Bronchial epithelial cell (primary cell): ENCODE measurements at regions not wholly inside any gene's neighbourhood (a gene's known extent, or its start where the extent isn't known, plus 50 kb on each side); places are given as distances from the start of the nearest gene placed in this dataset.

Experiments
- DNase-seq: peaks from one replicate; pipeline ENCODE4 v3.0.0-alpha.2; 2010; ENCODE audit warnings: low read depth
- FAIRE-seq: peaks from 2 replicates; lab custom pipeline; 2011; peaks lifted over from hg19 to GRCh38; lab: Jason Lieb, UNC
- H3K27me3 ChIP-seq: 2 replicates; pipeline ENCODE4 v1.5.1; 2011; ENCODE audit warnings: low read length; ENCODE audit not compliant: control insufficient read depth, insufficient read depth
- H3K36me3 ChIP-seq: 2 replicates; pipeline ENCODE4 v1.5.1; 2011; ENCODE audit warnings: low read length; ENCODE audit not compliant: control insufficient read depth, insufficient read depth
- H3K4me3 ChIP-seq: 2 replicates; pipeline ENCODE4 v1.5.1; 2011; ENCODE audit warnings: mild to moderate bottlenecking, low read depth, low read length, control low read depth
- TF ChIP-seq, protein P1 (sequence below): IDR thresholded peaks from 2 replicates; pipeline ENCODE4 v1.5.1; 2011; ENCODE audit warnings: mild to moderate bottlenecking, moderate library complexity, low read length, control low read depth, inconsistent platforms; ENCODE audit not compliant: insufficient read depth, severe bottlenecking

DNA sequence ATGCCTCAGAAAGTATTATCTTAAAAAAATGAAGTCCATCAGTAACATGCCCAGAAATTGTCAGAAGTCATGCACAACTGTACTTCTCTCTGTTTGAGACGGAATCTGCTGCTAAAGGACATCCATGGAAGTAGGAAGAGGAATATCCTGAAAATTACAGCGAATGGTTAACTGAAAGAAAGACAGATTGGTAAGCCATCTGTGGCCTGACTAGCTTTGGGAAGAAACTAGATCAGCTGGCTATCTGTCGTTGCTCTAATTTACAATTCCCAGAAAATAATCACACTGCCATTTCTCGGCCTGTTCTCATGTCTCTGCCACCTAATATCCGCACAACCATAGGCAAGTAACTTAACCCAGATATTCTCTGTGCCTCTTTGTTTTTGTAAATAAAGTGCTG, 496.5 kb downstream of the PCDH19 start:
- DNase-seq, result no peak
- Histone ChIP-seq H3K4me3 (no peak overlapping the region), H3K36me3 (no peaks in the 10 kb centered on the region), H3K27me3 (no peaks in the 10 kb centered on the region)
- FAIRE-seq, result no peak
- TF ChIP-seq, protein P1, sequence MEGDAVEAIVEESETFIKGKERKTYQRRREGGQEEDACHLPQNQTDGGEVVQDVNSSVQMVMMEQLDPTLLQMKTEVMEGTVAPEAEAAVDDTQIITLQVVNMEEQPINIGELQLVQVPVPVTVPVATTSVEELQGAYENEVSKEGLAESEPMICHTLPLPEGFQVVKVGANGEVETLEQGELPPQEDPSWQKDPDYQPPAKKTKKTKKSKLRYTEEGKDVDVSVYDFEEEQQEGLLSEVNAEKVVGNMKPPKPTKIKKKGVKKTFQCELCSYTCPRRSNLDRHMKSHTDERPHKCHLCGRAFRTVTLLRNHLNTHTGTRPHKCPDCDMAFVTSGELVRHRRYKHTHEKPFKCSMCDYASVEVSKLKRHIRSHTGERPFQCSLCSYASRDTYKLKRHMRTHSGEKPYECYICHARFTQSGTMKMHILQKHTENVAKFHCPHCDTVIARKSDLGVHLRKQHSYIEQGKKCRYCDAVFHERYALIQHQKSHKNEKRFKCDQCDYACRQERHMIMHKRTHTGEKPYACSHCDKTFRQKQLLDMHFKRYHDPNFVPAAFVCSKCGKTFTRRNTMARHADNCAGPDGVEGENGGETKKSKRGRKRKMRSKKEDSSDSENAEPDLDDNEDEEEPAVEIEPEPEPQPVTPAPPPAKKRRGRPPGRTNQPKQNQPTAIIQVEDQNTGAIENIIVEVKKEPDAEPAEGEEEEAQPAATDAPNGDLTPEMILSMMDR, result no peak

DNA sequence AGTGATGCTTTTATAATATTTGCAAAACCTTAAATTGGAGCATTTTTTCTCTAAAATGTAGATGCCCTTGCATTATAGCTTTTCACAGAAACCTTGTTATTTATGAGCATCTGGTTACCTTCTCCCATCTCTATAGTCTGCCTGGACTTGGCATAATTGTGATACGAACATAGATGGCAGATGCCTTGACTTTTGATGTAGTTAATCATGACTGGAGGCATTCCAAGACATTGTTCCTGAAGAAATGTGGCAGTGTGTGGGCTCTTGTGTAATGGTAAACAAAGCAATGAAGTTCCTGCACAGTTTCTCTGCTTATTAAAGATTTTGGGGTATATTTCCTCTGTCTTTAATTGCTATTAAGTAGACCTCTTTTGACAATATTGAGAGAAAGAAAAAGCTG, 500.1 kb downstream of the PCDH19 start:
- Histone ChIP-seq H3K36me3 (no peaks in the 10 kb centered on the region), H3K27me3 (no peaks in the 10 kb centered on the region), H3K4me3 (no peak overlapping the region)
- no peak for FAIRE-seq
- peak; percentile 0 for DNase-seq
- TF ChIP-seq, protein P1, result no peak

DNA sequence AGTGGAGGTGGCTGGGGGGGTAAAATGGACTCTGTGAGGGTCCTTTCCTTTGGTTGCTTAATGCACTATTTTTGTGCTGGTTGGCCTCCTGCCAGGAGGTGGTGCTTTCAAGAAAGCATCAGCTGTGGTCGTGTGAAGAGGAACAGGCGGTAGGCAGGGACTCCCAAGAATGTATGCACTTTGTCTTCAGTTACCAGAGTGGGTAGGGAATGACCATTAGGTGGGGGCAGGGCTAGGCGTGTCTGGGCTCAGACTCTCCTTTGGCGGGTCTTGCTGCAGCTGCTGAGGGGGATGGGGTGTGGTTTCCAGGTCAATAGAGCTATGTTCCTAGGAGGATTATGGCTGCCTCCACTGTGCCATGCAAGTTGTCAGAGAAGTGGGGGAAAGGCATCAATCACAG, 509.0 kb downstream of the PCDH19 start:
- FAIRE-seq (no peak), DNase-seq (no peak)
- TF ChIP-seq, protein P1, result no peak
- Histone ChIP-seq H3K27me3 (no peaks in the 10 kb centered on the region), H3K4me3 (no peak overlapping the region), H3K36me3 (no peaks in the 10 kb centered on the region)

DNA sequence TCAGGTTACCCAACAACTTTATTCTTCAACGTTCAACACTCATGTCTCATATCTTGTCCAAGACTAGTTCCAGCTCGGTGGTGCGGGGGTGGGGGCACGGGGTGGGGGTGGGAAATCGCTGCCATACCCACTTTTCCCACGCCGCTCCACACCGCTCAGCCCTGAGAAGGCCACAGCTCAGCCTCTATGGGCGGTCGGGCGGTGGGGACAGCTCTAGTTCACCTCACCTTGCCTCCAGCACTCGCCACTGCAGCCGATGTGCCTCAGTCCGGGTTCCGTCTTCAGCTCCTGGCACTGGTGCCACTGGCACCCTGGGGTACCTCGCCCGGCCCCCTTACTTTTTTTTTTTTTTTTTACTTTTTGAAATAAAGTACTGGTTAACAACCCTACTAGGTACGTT, 522.2 kb downstream of the PCDH19 start:
- TF ChIP-seq, protein P1, result no peak
- DNase-seq (no peak), FAIRE-seq (no peak)
- Histone ChIP-seq H3K27me3 (no peaks in the 10 kb centered on the region), H3K4me3 (no peak overlapping the region), H3K36me3 (no peaks in the 10 kb centered on the region)

DNA sequence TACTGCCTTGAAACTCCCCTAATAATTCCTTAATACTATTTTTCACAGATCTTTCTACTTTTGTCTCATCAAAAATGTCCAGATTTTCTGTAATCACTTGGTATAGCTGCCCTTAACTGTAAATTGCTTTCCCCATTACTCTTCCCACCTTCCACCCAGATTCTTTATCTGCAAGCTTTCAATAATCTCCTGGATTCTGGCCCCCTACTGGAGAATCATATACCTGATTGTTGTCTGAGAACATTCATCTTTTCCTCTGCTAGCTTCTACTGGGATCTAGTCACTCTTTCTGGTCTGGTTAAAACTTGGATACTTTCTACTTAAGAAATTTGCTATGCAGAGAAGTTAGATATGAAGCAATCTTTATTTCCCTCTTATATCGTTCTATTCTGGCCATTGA, 552.6 kb downstream of the PCDH19 start:
- Histone ChIP-seq H3K27me3 (no peaks in the 10 kb centered on the region), H3K36me3 (no peaks in the 10 kb centered on the region), H3K4me3 (no peak overlapping the region)
- FAIRE-seq (no peak), DNase-seq (no peak)
- TF ChIP-seq, protein P1, result no peak

DNA sequence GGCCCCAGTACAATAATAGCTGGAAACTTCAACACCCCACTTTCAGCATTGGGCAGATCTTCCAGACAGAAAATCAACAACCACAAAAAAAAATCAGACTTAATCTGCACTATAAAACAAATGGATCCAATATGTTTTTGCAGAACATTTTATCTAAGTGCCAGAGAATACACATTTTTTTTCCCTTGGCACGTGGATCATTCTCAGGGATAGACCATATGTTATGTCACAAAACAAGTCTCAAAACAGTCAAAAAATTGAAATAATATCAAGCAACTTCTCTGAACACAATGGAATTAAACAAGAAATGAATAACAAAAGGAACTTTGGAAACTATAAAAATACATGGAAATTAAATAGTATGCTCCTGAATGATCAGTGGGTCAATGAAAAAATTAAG, 576.3 kb downstream of the PCDH19 start:
- Histone ChIP-seq H3K27me3 (no peaks in the 10 kb centered on the region), H3K36me3 (no peaks in the 10 kb centered on the region), H3K4me3 (no peak overlapping the region)
- DNase-seq (no peak), FAIRE-seq (no peak)
- TF ChIP-seq, protein P1, result no peak
